ENCODE measurements at regions not wholly inside any gene's neighbourhood (a gene's known extent, or its start where the extent isn't known, plus 50 kb on each side); places are given as distances from the start of the nearest gene placed in this dataset.

- no peak for DNase-seq
These were observed 585.2 kb downstream of the HAO1 start for GRCh38 chr20:7355051-7355450.

GRCh38 chr20:7358670-7359069, 581.6 kb downstream of the HAO1 start:
- no peak for DNase-seq

- DNase-seq: no peak
These were observed 580.5 kb downstream of the HAO1 start for GRCh38 chr20:7359739-7360138.

GRCh38 chr20:7361321-7361720, 578.9 kb downstream of the HAO1 start:
- DNase-seq: no peak

GRCh38 chr20:7361931-7362330, 578.3 kb downstream of the HAO1 start:
- no peak for DNase-seq

- no peak for DNase-seq
These were observed 577.7 kb downstream of the HAO1 start for GRCh38 chr20:7362601-7363000.

- DNase-seq: no peak
These were observed 574.1 kb downstream of the HAO1 start for GRCh38 chr20:7366189-7366588.

- DNase-seq: no peak
These were observed 568.6 kb downstream of the HAO1 start for GRCh38 chr20:7371518-7372163.

GRCh38 chr20:7375905-7376304, 564.4 kb downstream of the HAO1 start:
- DNase-seq: peak in 1 of 2 experiments; percentile 28

GRCh38 chr20:7378864-7379605, 561.2 kb downstream of the HAO1 start:
- DNase-seq: no peak

- DNase-seq: no peak
These were observed 560.5 kb downstream of the HAO1 start for GRCh38 chr20:7379621-7380220.

- no peak for DNase-seq
These were observed 557.0 kb downstream of the HAO1 start for GRCh38 chr20:7383216-7383615.

GRCh38 chr20:7387638-7388193, 552.5 kb downstream of the HAO1 start:
- DNase-seq: no peak

GRCh38 chr20:7389216-7389615, 551.0 kb downstream of the HAO1 start:
- DNase-seq: no peak

GRCh38 chr20:7392542-7393206, 547.6 kb downstream of the HAO1 start:
- no peak for DNase-seq

- DNase-seq: no peak
These were observed 541.1 kb downstream of the HAO1 start for GRCh38 chr20:7399114-7399513.

- DNase-seq: no peak
These were observed 540.7 kb downstream of the HAO1 start for GRCh38 chr20:7399575-7399974.

GRCh38 chr20:7406671-7407070, 533.6 kb downstream of the HAO1 start:
- no peak for DNase-seq

GRCh38 chr20:7410150-7410549, 530.1 kb downstream of the HAO1 start:
- no peak for DNase-seq

GRCh38 chr20:7411075-7411474, 529.2 kb downstream of the HAO1 start:
- DNase-seq: no peak

GRCh38 chr20:7415427-7415826, 524.8 kb downstream of the HAO1 start:
- DNase-seq: no peak

- DNase-seq: no peak
These were observed 523.9 kb downstream of the HAO1 start for GRCh38 chr20:7416382-7416781.

GRCh38 chr20:7420345-7420744, 519.9 kb downstream of the HAO1 start:
- no peak for DNase-seq
